ENCODE measurements at regions not wholly inside any gene's neighbourhood (a gene's known extent, or its start where the extent isn't known, plus 50 kb on each side); places are given as distances from the start of the nearest gene placed in this dataset.
"Not testable (repeated sequence)": the region's sequence is repeated elsewhere in the genome, so short reads cannot be mapped to it uniquely, and the experiment has no call there.

GRCh38 chr3:117011687-117012250, 302.2 kb downstream of the TUSC7 start:
- no peak for DNase-seq

- no peak for DNase-seq
These were observed 306.8 kb downstream of the TUSC7 start for GRCh38 chr3:117016378-117016777.

GRCh38 chr3:117017135-117017894, 307.7 kb downstream of the TUSC7 start:
- DNase-seq = no peak

- DNase-seq = no peak
These were observed 309.1 kb downstream of the TUSC7 start for GRCh38 chr3:117018655-117019054.

GRCh38 chr3:117019082-117019713, 309.6 kb downstream of the TUSC7 start:
- peak; percentile 12 for DNase-seq

GRCh38 chr3:117026401-117026800, 316.8 kb downstream of the TUSC7 start:
- no peak for DNase-seq

- DNase-seq = no peak
These were observed 326.2 kb downstream of the TUSC7 start for GRCh38 chr3:117035745-117036144.

GRCh38 chr3:117036259-117036799, 326.8 kb downstream of the TUSC7 start:
- DNase-seq = peak; percentile 46

- DNase-seq = no peak
These were observed 335.6 kb downstream of the TUSC7 start for GRCh38 chr3:117045143-117045542.

GRCh38 chr3:117047951-117048705, 338.5 kb downstream of the TUSC7 start:
- no peak for DNase-seq

GRCh38 chr3:117052395-117052794, 342.8 kb downstream of the TUSC7 start:
- no peak for DNase-seq

GRCh38 chr3:117054556-117054955, 345.0 kb downstream of the TUSC7 start:
- DNase-seq = no peak

GRCh38 chr3:117056946-117057345, 347.4 kb downstream of the TUSC7 start:
- DNase-seq = not testable (repeated sequence)

GRCh38 chr3:117059067-117059955, 349.7 kb downstream of the TUSC7 start:
- no peak for DNase-seq

GRCh38 chr3:117059956-117060270, 350.3 kb downstream of the TUSC7 start:
- DNase-seq = no peak

GRCh38 chr3:117063930-117064329, 354.4 kb downstream of the TUSC7 start:
- no peak for DNase-seq

- DNase-seq = no peak
These were observed 358.7 kb downstream of the TUSC7 start for GRCh38 chr3:117068301-117068700.

GRCh38 chr3:117074826-117075225, 365.2 kb downstream of the TUSC7 start:
- no peak for DNase-seq

GRCh38 chr3:117079997-117080396, 370.4 kb downstream of the TUSC7 start:
- DNase-seq = no peak

- DNase-seq = no peak
These were observed 371.3 kb downstream of the TUSC7 start for GRCh38 chr3:117080872-117081271.

GRCh38 chr3:117084277-117084676, 374.7 kb downstream of the TUSC7 start:
- no peak for DNase-seq

- DNase-seq = no peak
These were observed 375.2 kb downstream of the TUSC7 start for GRCh38 chr3:117084739-117085270.
